MG63 (cell line): ENCODE measurements at regions not wholly inside any gene's neighbourhood (a gene's known extent, or its start where the extent isn't known, plus 50 kb on each side); places are given as distances from the start of the nearest gene placed in this dataset.
A peak's percentile ranks its signal among the peaks of the same experiment; 100 is the strongest.

Experiments
- DNase-seq: peaks from one replicate; pipeline ENCODE4 v3.0.0-alpha.2; 2020
- H3K27me3 ChIP-seq: fragments of 250-450 bp; sonication (Bioruptor Pico); 2 replicates; pipeline ENCODE4 v1.5.1; 2020; ENCODE audit warnings: mild to moderate bottlenecking, moderate library complexity
- H3K36me3 ChIP-seq: fragments of 250-450 bp; sonication (Bioruptor Pico); 2 replicates; pipeline ENCODE4 v1.5.1; 2020; ENCODE audit warnings: mild to moderate bottlenecking, moderate library complexity
- H3K4me3 ChIP-seq: fragments of 250-450 bp; sonication (Bioruptor Pico); 2 replicates; pipeline ENCODE4 v1.5.1; 2020; ENCODE audit warnings: mild to moderate bottlenecking, moderate library complexity
- H3K9me3 ChIP-seq: fragments of 250-450 bp; sonication (Bioruptor Pico); 2 replicates; pipeline ENCODE4 v1.5.1; 2020; ENCODE audit warnings: mild to moderate bottlenecking, moderate library complexity

DNA sequence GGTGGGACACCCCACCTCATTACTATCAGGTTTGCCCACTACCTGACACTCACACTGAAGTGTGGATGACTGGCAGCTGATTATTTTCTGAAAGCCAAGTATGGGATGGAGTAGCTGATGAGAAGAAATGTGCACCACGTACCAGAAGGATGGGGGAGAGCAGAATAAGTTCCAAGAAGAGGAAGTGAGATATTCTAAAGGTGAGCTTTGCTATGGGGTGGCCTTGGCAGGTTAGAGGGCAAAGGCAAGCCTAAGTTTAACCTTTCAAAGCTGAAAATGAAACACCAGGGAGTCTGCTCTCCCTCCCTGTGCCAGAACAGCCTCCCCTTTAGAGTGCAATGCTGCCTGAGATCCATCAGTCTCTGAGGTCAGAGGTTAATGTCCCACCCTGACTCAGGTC is 196.1 kb upstream of the OSR1 start:
- Histone ChIP-seq H3K36me3 (no peaks in the 10 kb centered on the region), H3K9me3 (no peaks in the 10 kb centered on the region), H3K4me3 (no peak overlapping the region), H3K27me3 (no peaks in the 10 kb centered on the region)
- DNase-seq, result no peak

DNA sequence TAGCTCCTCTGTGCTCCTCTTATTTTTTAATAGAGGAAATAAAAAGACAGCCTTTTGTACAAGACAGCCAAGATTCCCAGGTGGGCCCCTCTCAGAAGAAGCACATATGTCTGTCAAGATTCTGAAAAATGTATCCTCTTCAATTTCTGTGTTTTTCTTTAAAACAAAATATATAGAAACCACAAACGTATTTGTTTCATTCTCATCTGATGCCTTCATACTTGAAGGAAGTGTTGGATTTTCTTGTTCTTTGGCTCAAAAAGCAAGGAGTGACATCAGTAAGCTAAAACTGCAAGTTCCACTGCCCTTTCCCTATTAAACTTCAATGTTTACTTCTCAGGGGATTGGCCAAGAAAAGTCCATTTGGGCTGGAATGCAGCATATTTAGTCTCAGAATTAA is 193.8 kb upstream of the OSR1 start:
- no peaks in the 10 kb centered on the region for H3K27me3 ChIP-seq
- H3K4me3 ChIP-seq, result no peak overlapping the region
- no peaks in the 10 kb centered on the region for H3K9me3 ChIP-seq
- no peak for DNase-seq
- H3K36me3 ChIP-seq, result no peaks in the 10 kb centered on the region

DNA sequence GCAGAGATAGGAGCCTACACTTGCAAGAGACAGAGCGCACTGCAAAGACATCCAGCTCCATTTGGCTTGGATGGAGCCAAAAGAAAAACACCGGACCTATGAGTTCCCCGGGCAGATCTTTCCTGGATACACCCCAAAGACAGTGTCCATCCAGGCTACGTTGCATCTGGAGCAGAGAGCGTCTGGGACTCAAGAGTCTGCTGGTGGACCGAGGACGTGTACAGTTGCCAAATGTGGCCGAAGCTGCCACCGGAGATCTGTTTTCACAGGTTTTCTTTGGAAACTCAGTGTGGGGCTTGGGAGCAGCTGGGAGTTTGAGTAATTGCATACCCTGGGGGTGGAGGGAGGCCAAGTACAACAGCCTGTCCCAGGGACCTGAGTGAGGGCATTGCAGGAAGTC is 192.3 kb upstream of the OSR1 start:
- Histone ChIP-seq H3K27me3 (no peaks in the 10 kb centered on the region), H3K36me3 (no peaks in the 10 kb centered on the region), H3K4me3 (no peak overlapping the region), H3K9me3 (no peaks in the 10 kb centered on the region)
- DNase-seq, result no peak

DNA sequence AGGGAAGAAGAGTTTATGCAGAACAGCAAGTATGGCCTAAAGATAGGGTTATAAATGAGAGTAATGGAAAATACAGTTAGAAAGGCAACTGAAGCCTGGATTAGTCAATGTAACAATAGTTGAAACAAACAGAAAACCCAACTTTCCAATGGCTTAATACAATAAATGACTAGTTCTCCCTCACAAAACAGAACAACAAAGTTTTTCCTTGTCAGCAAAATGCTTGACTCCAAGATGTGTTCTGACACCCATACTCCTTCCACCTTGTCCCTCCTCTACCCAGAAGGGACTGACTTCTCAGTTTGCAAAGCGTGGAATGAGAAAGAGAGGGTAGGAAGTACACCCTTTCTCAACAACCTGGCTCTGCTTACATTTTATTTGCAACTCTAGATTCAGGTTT is 191.4 kb upstream of the OSR1 start:
- H3K9me3 ChIP-seq, result no peaks in the 10 kb centered on the region
- no peaks in the 10 kb centered on the region for H3K27me3 ChIP-seq
- no peaks in the 10 kb centered on the region for H3K36me3 ChIP-seq
- no peak for DNase-seq
- H3K4me3 ChIP-seq, result no peak overlapping the region

DNA sequence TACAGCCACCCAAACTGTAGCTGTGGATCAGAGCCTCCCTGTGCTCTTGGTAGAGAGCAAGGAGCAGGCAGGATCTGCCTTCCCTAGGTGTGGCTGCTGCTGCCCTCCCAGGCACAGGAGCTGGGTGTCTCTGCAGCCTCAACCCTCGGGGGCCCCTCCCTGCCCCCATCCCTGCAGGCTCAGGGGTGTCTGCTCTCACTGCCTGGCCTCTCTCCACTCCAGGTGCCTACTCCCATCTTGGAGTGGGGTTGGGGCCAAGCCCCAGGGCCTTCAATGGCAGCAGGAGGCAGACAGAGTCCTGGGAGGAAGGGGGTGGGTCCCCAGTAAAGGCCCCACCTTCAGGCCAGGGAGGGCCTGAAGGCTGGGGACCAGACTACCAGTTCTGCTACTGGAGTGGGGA is 189.7 kb upstream of the OSR1 start:
- no peaks in the 10 kb centered on the region for H3K36me3 ChIP-seq
- no peaks in the 10 kb centered on the region for H3K27me3 ChIP-seq
- no peaks in the 10 kb centered on the region for H3K9me3 ChIP-seq
- DNase-seq, result no peak
- H3K4me3 ChIP-seq, result no peak overlapping the region

DNA sequence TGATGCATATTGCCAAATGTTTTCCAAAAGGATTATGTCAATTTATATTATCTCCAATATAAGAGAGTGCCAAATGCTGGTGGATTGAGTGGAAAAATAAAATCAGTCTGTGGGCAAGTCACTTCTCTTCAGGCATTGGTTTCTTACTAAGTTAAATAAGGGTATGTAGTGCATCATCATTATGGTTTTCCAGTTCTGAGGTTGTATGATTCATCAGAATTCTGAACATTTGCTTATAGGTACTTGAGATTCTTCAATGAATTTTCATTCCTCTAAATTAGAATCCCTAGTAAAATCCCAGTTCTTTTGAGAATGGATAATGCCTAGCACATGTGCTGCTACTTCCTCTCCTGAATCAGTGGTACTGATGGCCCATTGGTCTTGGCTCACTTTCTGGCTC is 188.9 kb upstream of the OSR1 start:
- no peaks in the 10 kb centered on the region for H3K36me3 ChIP-seq
- H3K27me3 ChIP-seq, result no peaks in the 10 kb centered on the region
- H3K4me3 ChIP-seq, result no peak overlapping the region
- no peak for DNase-seq
- H3K9me3 ChIP-seq, result no peaks in the 10 kb centered on the region

DNA sequence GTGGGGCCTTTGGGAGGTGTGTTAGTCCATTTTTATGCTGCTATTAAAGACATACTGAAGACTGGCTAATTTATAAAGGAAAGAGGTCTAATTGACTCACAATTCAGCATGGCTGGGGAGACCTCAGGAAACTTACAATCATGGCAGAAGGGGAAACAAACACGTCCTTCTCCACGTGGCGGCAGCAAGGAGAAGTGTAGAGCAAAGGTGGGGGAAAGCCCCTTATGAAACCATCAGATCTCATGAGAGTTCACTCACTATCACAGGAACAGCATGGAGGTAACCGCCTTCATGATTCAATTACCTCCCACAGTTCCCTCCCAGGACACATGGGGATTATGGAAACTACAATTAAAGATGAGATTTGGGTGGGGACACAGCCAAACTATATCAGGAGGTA is 187.1 kb upstream of the OSR1 start:
- Histone ChIP-seq H3K9me3 (no peaks in the 10 kb centered on the region), H3K27me3 (no peaks in the 10 kb centered on the region), H3K4me3 (no peak overlapping the region), H3K36me3 (no peaks in the 10 kb centered on the region)
- DNase-seq, result no peak

DNA sequence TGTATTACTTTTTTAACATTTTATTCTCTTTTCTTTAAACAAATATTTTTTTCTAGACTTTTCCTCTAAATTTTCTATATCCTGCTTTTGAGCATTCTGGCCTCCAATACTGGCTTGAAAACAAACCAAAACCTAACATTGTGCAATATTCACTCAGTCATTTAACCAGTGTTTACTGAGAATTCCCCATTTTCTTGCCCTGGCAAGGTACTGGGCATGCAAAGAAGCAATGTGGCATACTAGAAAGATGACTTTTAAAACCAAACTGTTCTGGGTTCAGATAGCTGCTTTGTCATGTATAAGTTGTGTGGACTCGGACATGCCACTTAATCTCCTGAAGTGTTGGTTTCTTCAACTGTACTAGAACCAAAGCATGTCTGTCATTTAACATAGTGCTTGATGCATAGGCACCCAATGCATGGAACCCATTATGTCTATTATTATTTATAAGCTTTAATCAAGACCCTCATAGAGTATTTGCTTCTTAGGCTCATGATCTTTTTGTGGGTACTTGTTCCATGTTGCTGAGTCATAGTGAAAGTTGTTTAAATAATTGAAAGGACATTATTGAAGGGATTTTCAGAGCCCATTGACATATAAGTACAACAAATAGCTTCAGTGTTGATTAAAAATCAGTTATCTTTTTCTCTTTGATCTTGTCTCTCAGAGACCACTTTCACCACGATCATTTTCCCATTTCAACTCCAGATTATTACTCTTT is 185.4 kb upstream of the OSR1 start:
- no peak for DNase-seq
- no peaks in the 10 kb centered on the region for H3K27me3 ChIP-seq
- no peaks in the 10 kb centered on the region for H3K9me3 ChIP-seq
- no peak overlapping the region for H3K4me3 ChIP-seq
- no peaks in the 10 kb centered on the region for H3K36me3 ChIP-seq

DNA sequence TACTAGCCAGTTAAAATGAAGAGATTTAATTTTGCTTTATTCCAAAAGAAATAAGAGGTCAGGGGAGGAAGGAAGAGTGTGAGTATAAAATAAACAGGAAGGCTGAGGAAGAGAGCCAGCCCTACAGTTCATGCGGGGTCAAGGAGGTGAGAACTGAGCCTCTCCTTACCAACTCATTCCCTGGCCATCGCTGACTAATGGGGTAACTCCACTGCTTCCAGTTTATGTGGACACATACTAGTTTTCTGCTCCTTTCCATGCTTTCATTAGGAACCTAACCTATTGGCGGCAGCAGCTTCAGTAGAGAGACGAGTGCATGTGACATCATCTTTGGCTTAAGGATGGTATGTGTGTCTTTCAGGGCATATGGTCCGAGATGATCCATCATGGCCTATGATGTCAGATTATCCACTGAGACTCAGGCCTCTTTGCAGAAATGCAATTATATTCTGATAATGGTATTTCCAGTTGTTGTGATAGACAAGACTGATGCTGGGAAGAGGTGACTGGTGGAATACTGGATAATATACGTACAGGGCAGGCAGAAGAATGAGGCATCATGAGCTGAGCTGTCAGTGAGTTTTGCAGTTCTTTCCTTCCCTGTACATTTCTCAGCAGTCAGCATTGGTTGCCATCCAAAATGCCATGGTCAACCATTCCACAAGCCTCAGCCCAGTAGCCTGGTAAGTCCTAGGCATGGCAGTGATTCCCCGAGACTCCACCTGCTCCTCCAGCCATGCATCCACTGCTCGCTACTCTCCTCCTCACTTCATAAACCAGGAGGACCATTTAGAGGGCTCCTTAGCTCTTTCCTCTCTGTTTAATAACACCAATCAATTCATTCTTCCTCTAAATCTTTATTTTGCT is 184.6 kb upstream of the OSR1 start:
- H3K27me3 ChIP-seq, result no peaks in the 10 kb centered on the region
- H3K4me3 ChIP-seq, result no peak overlapping the region
- no peaks in the 10 kb centered on the region for H3K36me3 ChIP-seq
- no peaks in the 10 kb centered on the region for H3K9me3 ChIP-seq
- DNase-seq, result peak; percentile 40

DNA sequence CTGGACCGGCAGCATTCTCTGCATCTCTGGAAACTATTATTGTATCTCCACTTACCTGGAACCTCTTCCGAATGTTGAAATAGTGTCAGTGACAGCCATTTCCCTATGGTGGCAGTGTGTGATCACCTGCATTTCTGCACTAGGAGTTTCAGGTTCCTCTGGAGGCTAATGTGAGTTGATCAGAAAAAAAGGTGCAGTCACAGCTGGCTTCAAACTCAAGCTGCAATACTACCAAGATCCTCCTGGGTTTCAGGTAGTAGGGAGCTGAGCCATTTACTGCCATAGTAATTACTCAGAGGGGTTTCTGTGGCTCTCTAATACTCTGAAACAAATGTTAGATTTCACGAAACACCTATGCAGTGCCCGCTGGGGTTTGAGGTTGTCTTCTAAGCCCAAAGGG is 183.5 kb upstream of the OSR1 start:
- Histone ChIP-seq H3K36me3 (no peaks in the 10 kb centered on the region), H3K9me3 (peaks cover 5% of the 10 kb centered on the region; the same call in 1 of the 2 replicates), H3K27me3 (no peaks in the 10 kb centered on the region), H3K4me3 (no peak overlapping the region)
- no peak for DNase-seq

DNA sequence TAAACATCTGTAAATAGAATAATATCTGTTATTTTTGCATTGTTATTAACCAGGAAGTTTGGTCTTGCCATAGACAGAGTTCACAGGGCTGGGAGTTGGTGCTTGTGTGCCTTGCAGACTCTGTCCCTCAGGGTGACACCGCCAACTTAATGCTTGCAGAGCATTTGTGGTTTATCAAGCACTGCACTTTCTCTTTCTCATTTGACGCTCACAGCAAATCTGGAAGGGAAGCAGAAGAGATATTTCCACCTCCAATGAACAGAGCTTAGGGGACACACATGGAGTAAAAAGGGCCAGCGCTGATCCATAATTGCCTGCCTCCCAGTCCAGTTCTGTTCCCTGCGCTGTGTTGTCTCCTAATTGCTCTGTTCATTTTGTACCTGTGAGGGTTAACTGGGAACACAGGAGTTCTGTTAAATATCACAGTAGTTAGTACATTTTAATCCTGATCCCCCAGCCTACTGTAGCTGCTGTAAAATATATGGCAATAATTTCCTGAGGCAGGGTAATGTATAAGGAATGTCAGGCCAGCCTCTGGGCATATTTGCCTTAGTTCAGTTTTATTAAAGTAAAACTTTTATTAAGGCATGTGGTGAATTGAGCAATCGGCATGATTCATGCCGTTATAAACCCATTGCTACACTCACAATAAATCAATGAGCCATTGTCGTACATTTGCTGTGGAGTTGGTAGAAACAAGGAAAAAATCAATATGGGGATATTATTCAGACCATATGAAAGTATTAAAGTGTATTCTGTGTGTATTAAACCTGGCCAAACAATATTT is 182.5 kb upstream of the OSR1 start:
- no peak overlapping the region for H3K4me3 ChIP-seq
- H3K36me3 ChIP-seq, result no peaks in the 10 kb centered on the region
- peaks cover 5% of the 10 kb centered on the region; the same call in 1 of the 2 replicates for H3K9me3 ChIP-seq
- no peaks in the 10 kb centered on the region for H3K27me3 ChIP-seq
- peak; percentile 53 for DNase-seq

DNA sequence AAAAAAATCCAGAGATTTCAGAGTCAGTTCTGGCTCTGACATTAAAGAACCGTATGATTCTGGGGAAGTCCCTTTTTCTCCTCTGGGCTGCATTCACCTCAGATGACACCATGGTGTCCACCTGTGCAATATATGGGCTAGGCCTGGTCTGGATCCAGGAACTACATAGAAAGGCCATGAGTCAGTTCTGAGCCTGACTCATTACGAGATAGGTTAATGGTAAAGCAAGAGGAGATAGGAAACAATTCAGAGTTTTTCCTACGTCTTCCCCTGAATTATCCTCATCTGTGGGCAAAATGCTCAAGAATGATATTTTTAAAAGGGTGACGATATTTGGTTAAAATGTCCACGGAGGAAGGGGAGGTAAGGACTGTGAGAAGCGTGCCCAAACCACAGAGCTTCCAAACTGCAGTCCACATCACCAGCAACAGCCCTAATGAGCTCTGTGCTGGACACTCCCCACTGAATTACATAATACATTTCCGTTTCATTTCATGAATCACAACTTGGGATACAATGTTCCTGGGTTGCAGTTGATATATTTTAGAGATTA is 180.1 kb upstream of the OSR1 start:
- Histone ChIP-seq H3K4me3 (no peak overlapping the region), H3K27me3 (no peaks in the 10 kb centered on the region), H3K36me3 (no peaks in the 10 kb centered on the region), H3K9me3 (peaks cover 11% of the 10 kb centered on the region; the same call in 1 of the 2 replicates)
- DNase-seq, result peak; percentile 74

DNA sequence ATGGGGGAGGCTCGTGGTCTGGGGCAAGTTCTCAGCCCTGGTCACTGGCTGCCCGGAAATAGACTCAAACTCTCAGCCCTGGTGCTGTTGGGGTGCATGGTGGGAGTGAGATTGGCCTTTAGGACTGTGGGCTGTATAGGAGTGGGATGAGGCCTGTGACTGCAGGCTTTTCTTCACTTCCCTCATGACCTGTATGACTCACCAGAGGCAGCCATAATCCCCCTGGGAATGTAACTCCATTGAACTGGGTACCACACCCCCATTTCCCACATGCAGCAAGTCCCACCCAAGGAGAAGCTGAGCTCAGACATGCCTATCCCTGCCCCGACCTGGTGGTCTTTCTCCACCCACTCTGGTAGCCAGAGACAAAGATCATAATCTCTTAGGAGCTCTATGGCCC is 177.7 kb upstream of the OSR1 start:
- no peaks in the 10 kb centered on the region for H3K27me3 ChIP-seq
- no peak overlapping the region for H3K4me3 ChIP-seq
- DNase-seq, result no peak
- no peaks in the 10 kb centered on the region for H3K36me3 ChIP-seq
- H3K9me3 ChIP-seq, result peaks cover 11% of the 10 kb centered on the region; the same call in 1 of the 2 replicates

DNA sequence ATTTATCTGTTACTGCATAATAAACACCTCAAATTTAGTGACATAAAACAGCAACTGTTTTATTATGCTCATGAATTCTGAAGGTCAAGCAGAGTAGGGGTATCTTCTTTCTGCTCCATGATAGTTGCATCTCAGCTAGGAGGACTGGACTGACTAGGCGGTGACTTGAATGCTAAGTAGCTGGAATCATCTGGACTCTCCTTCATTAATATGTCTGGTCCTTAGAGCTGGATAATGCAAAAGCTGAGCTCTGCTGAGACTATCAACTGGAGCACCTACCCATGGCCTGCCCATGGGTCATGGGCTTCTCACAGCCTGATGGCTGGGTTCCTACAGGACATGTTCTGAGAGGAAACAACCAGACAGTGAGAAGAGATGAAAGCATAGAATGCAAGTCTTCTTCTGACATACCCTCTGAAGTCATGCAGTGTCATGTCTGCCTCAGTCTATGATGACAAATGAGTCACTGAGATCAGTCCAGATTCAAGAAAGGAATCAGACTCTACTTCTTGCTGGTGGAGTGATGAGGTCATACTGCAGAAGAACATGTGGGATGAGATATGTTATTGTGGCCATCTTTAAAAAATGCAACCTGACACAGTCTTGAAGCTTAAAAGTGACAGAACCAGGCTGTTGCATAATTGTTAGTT is 174.2 kb upstream of the OSR1 start:
- no peaks in the 10 kb centered on the region for H3K36me3 ChIP-seq
- no peak overlapping the region for H3K4me3 ChIP-seq
- no peaks in the 10 kb centered on the region for H3K27me3 ChIP-seq
- no peak for DNase-seq
- peaks cover 11% of the 10 kb centered on the region; the same call in 1 of the 2 replicates for H3K9me3 ChIP-seq

DNA sequence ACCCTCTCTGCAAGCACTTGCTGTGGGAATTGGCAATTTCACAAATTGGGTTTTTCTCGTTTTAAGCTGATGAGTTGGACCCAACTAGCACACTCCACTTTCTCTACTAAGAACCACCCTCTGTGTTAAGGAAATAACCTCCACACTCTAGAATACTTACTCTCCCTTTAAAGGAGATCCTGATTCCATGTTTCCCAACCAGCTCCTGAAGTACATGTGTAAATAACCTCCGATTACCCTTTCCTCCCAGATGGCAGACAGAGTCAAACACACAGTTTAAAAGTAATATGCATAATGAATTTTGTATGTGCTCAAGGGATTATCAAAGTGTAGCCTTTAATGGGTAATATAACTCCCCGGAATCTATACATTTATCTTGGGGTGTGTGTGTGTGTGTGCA is 171.3 kb upstream of the OSR1 start:
- DNase-seq, result no peak
- no peaks in the 10 kb centered on the region for H3K36me3 ChIP-seq
- H3K9me3 ChIP-seq, result peaks cover 3% of the 10 kb centered on the region; the same call in 1 of the 2 replicates
- no peaks in the 10 kb centered on the region for H3K27me3 ChIP-seq
- H3K4me3 ChIP-seq, result no peak overlapping the region

DNA sequence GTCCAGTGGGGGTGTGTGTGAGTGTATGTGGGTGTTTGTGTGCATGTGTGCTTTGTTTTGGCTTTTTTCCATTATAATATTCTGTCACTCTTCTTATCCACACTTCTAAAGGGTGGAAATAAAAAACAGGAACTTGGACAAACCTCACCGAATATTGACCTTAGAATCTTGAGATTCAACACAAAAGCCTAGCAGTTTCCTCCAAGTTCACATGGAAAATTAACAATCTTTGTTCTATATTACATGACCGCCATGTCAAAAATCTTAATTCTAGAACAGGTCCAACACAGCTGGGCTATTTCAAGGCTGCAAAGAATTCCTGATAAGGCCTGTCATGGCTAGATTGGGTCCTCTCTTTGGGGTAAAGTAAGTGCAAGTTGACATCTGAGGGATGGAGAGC is 169.3 kb upstream of the OSR1 start:
- H3K36me3 ChIP-seq, result no peaks in the 10 kb centered on the region
- H3K27me3 ChIP-seq, result no peaks in the 10 kb centered on the region
- no peak overlapping the region for H3K4me3 ChIP-seq
- no peaks in the 10 kb centered on the region for H3K9me3 ChIP-seq
- DNase-seq, result no peak
